ENCODE measurements at regions not wholly inside any gene's neighbourhood (a gene's known extent, or its start where the extent isn't known, plus 50 kb on each side); places are given as distances from the start of the nearest gene placed in this dataset.
"Not testable (repeated sequence)": the region's sequence is repeated elsewhere in the genome, so short reads cannot be mapped to it uniquely, and the experiment has no call there.

DNA sequence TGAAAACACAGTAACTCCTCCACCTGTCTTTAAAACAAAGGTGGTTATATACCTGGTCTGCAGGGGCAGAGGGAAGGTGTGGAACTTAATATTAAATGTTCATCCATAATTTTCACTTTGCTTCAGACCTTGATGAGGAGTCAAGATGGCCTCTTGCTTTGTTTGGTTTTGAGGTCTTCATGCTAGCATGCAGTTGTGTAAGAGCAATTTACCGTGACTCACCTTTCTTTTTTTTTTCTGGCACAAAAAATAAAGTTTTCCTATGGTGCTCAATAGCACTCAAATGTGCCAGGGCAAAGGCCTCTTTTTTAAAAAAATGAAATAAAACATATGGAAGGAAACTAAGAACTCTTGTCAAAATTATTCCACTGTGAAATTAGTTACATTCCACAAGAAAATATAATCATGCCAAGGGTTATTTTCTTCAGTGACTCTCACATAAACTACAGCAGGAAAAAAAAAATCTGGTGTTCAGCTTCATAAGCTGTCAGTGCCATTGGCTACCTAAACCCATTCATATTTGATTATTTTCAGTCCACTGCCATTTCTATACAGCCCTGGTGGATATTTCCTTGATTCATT lies 128.2 kb downstream of the SLC7A11 start:
- no peak for DNase-seq

DNA sequence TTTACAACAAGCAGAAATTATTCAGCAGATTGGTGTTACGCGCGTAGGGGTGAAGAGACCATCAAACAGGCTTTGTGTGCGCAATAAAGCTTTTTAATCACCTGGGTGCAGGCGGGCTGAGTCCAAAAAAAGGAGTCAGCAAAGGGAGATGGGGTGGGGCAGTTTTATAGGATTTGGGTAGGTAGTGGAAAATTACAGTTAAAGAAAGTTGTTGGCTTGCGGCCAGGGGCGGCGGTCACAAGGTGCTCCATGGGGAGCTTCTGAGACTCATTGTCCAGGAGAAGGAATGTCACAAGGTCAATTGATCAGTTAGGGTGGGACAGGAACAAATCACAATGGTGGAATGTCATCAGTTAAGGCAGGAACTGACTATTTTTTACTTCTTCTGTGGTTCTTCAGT lies 129.3 kb downstream of the SLC7A11 start:
- not testable (repeated sequence) for DNase-seq

DNA sequence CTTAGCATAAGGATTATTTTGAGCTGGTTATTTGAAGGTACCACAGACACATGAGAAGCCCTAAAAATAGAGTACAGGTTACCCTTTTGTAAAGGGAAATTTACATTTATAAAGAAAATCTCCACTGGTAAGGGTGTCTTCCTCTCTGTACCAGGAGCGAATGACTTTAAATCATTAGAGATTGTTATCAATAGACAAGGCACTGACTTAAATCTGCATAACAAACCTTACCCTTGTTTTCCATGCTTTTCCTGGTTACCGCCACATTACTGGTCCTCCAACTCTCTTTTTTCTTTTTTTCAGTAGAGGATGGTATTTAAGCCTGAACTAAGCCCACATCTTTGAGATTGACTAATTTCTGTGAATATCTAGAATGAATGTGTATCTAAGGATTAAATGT lies 129.8 kb downstream of the SLC7A11 start:
- DNase-seq = no peak

DNA sequence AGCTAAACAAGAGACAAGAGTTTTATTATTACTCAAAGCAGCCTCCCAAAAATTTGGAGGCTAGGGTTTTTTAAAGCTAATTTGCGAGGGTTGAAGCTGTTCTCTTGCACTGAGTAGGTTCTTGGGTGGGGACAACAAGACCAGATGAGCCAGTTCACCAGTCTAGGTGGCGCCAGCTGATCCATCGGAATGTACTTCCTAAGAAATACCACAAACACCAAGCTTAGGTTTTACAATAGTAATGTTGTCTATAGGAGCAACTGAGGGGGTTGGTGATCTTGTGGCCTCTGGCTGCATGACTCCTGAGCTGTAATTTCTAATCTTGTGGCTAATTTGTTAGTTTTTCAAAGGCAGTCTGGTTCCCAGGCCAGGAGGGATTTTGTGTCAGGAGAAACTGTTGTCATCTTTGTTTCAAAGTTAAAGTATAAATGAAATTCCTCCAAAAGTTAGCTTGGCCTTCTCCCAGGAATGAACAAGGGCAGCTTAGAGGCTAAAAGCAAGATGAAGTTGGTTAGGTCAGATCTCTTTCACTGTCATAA lies 130.6 kb downstream of the SLC7A11 start:
- DNase-seq = no peak

DNA sequence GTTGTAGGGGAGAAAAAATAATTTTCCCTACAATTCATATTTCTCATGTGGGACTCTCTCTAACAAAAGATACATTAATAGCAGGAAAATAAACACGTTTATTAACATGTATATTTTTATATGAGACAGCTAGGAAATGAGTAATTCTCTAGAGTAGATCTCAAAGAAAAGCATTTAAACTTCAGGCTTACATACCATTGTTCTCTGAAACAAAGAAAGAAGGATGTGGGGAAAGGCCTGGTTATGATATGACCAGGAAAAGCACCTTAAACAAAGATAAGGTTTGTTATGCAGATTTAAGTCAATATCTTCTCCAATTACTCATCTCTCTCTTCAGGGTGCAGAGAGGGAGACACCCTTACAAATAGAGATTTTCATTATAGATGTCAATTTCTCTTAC lies 131.3 kb downstream of the SLC7A11 start:
- no peak for DNase-seq

DNA sequence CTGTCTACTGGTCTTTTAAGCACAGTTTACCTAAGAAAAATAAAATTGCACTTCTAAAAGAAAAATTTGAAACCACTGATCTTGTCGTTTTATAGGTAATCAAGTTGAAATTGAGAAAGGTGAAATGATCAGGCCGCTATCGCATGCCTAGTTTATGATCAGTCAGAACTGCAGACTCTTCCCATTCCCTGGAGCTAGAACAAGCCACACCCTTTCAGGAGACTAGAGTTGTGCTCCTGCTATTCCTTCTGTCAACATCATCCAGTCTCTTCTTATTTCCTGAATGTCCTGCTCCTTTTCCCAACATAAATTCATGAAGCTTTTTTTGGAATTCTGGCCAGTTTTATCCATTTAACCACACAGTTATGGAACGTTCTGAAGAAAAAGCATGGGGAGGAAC lies 135.1 kb downstream of the SLC7A11 start:
- DNase-seq = peak; percentile 36 to 37

DNA sequence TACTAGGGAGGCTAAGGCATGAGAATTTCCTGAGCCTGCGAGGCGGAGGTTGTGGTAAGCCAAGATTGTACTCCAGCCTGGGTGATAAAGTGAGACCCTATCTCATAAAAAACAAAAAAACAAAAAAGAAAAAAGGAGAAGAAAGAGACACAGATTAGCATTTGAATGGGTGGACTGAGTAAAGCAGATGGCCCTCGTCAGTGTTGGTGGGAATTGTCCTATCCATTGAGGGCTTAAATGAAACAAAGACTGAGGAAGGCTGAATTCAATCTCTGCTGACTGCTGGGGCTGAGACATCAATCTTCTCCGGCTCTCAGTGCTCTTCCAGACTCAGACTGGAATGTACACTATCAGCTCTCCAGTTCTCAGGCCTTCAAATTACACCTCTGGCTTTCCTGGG lies 136.8 kb downstream of the SLC7A11 start:
- no peak for DNase-seq

DNA sequence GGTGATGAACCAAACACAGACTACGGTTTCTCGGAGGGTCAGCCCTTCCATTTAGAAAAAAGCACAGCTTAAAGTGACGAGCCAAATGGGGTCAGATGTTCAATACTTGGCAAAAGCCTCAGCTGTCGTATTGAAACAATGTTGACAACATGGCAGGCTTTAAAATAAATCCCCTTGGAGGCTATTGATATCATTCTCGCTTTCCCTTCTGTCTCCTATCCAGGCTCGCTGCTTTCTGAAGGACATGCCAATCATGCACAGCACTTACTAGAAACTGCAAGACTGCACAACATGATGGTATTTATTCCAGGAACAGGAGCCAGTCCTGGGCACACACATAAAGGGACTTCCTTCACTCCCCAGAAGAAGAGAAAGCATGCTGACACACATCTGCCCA lies 137.9 kb downstream of the SLC7A11 start:
- DNase-seq = no peak

DNA sequence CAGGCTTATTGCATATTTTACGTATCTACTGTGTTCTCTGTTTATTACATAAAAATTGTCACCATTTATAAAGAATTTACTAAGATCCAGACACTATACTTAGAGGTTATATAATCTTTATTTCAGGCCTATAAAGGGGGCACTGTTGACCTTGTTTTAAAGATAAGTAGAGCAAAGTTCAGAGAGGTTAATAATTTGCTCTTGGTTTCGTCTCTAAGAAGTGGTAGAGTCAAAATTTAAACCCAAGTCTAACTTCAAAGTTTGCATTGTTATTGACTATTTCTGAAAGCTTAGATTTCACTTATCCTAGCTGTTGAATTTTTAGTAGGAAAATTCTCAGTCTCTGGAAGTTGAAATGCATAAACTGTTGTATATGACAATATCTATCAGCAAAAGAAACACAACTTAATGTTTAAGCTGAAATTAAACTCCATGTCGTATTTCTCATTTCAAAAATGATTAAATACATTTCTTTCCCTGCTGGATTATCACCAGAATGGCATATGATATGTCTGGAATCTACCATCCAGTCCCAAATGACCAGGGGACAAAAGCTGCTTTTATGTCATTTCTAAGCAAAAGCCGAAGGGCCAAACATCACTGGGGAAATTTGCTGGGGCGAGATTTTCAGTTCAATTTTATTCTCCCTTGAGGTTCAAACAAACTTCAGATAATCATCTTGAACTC lies 138.4 kb downstream of the SLC7A11 start:
- DNase-seq = no peak

DNA sequence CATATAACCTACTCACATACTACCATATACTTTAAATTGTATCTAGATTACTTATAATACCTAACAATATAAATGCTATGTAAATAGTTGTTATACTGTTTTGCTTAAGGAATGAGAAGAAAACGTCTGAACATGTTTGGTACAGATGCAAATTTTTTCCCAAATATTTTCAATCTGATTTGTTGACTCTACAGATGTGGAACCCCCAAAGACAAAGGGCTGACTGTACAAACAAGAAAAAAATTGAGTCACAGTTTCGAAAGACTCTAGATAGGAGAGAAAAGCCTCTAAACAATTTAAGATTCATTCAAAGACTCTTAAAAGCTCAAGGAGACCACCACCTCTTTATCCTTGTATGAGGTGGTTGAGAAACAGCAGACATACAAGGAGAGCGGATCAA lies 142.8 kb downstream of the SLC7A11 start:
- DNase-seq = no peak

DNA sequence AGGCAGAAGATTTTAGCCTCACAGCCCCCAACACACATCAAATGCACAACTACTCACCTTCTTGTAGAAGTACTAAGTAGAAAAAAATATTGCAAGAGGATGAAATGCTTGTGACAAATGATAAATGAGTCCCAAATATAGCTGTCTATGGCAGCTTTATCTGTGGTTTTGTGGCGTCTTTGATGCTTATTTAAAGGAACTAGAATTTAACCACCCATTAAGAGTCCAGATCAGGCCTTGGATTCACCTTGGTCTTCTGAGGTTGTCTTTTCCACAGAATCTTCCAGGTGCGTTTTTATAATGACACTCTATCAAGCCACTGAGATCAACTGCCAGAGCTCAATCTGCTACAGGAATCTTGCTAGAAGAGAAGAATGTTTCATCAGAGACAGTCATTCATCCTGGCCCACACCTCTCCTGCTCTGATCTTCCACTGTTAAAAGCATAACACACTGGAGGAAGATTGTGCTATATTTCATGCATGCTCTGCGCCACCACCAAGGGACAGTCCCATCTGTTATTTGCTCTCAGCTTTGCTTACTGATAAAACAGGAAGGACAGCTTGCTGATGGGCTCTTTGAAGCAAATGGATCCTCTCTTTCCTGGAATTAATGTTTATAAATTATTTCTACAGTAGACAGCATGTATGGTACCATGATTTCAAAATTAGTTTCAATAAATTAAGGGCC lies 144.1 kb downstream of the SLC7A11 start:
- DNase-seq = no peak

DNA sequence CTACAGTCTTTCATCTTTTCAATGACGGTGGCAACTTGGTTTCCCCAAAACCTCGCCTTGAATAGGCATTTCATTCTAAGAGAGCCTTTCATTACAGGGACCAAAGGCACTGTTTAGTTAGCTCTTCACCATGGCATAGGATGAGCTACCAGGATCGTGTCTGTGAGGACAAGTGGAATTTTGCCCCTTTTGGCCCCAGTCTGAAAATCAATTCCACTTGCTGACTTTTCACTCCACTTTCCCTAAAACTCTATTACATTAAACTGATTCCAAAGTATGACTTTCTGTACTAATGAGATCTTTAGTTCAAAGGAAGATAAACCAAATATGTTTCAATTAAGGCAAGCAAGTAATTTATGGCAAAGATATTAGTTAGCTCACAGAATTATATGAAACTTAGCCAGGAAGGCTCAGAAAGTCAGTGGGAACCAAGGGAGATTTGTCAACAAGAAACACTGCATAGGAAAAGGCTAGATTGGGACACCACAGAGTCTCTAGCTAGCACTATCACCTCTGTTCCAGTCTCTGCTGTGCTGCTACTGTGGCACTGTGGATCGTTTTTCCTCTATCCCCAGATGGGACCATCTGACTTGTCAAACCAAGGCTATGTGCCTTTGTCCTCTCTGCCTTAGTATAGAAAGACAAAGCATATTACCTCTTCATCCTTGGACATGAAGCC lies 145.6 kb downstream of the SLC7A11 start:
- DNase-seq = no peak

DNA sequence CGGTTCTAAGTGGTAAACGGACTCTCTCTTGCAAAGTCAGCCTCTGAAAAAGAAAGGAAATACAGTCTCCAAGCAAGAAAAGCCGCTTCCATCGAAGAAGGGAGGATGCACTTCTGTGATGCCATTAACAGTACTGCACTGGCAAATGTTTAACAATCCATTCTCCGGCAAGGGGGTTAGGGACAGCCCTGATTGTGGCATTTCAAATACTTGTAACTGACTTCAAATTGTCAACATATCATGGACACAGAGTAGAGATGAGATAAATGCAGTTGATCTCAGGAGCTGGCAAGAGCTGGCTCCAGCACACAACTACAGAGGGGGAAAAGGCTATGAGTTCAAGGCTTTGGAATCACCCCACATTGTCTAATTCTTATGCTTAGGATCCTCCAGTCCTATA lies 146.8 kb downstream of the SLC7A11 start:
- DNase-seq = no peak

DNA sequence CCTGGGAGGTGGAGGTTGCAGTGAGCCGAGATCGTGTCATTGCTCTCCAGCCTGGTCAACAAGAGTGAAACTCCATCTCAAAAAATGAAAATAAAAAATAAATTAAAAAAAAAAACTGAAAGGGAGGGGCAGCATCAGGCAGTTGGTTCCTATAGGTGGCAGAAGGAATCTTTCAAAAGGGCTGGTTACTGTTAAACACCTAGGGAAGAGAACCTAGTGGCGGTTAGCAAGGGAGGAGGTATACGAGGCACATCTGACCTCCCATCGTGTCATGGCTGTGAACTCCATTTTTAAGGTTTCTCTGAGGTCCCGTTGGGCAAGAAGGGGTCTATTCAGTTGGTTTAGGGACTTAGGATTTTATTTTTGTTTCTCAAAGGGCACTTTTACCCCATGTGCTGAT lies 150.1 kb downstream of the SLC7A11 start:
- no peak for DNase-seq

DNA sequence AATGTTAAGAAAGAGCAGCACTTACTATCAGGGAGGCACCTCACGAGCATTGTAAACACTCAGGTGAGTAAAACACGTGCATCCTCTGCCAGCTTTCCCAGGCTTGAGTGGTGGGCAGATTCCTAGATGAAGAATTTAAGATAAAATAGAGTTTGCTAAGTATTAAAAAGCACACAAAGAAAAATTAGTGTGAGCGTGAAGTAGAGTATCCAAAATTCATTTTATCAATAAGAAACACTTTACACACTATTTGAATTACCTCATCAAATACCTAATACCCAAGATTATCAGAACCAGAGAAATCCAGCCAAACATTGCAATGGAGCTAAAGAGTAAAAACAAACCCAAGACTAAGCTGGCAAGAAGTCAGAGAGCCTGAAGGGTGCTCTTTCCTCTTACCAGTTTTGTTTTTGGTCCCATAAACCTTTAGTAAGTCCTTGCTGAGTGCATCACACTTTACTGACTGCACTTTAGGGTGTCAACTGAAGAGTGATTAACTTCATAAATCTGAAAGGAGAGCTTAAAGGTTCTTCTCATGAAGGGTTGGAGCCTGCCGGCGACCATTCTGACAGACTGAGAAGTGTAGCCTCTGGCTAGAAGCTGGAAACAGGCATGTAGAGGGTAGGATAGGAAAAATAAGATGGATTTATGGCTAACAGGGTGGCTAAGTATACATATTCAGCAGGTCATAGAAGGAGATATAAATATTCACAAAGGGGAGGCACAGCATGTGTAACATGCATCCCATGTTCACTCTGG lies 151.1 kb downstream of the SLC7A11 start:
- no peak for DNase-seq

DNA sequence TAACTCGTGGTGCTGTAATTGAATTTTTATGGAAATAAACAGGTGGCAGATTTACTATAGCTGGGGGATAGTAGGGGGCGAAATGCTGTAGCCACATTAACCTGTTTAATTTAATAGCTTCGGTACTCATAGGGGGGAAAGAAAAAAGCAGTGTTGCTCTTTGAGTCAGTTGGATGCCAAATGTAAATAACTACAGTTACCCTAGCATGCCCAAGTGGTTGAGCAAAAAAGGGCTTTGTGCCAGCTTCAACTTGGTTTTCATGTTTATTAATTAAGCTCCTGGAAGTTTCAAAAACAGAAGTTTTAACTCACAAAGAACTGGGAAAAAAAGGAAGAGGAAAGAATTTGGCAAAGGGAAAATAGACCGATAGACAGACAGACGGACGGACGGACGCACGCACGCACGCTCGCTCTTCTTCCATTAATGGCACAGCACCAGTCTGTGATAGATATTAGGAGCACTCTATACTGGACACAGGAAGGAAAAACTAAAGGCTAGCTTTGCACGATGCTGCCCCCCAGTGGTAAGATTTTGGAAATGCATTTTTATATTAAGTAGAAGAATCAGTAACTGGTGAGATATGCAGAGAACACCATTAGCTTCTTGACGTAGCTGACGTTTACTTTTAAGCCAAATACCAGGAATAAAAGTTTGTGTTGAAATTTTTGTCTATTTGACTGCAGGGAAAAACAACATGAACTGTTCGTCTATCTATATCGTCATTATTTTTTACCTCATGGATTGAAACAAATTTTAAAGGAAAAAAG lies 151.8 kb downstream of the SLC7A11 start:
- DNase-seq = peak; percentile 67 to 79

DNA sequence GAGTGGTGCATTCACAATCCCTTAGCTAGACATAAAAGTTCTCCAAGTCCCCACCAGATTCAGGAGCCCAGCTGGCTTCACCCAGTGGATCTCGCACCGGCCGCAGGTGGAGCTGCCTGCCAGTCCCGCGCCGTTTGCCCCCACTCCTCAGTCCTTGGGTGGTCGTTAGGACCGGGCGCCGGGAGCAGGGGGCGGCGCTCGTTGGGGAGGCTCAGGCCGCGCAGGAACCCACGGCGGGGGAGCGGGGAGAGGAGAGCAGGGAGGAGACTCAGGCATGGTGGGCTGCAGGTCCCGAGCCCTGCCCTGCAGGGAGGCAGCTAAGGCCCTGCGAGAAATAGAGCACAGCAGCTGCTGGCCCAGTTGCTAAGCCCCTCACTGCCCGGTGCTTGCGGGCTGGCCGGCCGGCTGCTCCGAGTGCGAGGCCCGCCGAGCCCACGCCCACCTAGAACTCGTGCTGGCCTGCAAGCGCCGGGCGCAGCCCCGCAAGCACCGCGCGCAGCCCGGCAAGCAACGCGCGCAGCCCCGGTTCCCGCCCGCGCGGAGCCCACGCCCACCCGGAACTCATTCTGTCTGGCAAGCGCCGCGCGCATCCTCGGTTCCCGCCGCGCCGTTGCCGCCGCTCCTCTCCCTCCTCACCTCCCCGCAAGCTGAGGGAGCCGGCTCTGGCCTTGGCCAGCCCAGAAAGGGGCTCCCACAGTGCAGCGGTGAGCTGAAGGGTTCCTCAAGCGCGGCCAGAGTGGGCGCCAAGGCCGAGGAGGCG lies 153.5 kb downstream of the SLC7A11 start:
- no peak for DNase-seq

DNA sequence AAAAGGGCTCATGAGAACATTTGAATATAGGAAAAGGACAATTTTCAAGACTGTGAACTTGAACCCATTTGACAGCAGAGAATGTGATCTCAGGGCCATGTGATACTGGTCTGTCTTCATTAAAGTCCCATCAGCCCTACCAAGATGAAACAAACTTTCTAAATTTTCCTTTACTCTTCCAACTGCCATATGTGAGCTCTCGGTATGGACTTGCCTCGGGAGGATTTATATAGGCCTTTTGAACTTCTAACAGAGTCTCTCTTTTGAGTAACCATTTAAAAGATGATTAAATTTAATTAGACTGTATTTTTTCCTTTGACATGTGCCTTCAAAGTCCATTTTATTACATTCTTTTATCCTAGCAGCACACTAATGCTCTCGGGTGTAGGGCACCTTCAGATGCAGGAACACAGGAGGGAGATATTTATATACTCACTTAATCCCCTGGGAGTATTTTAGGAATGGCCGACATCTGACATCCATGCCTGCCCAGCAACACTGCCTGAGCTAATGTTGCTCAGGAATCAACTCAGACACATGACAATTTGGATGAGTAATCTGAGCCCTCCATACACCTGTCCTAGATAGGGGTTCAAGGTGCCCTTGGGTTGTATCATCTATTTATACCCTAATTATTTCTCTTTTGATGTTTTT lies 155.0 kb downstream of the SLC7A11 start:
- DNase-seq = no peak

DNA sequence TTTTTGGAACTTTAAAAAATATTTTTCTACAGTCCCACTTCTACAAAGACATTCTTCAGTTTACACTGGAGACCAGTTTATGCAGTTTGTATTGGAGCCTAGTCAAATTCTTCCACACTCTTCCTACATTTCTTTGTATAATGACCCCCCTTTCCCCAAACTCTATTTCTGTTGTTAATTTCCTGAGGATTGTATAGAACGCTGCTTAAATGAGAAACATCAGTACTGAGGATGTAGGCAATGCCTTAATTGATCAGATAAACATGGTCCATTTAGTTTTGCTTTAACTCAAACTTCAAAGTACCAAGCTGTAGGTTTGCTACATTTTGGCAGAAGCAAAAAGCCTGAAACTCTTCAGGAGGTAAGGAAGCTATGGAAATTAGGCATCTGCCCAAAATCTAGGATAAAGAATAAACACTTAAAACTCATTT lies 155.5 kb downstream of the SLC7A11 start:
- no peak for DNase-seq

DNA sequence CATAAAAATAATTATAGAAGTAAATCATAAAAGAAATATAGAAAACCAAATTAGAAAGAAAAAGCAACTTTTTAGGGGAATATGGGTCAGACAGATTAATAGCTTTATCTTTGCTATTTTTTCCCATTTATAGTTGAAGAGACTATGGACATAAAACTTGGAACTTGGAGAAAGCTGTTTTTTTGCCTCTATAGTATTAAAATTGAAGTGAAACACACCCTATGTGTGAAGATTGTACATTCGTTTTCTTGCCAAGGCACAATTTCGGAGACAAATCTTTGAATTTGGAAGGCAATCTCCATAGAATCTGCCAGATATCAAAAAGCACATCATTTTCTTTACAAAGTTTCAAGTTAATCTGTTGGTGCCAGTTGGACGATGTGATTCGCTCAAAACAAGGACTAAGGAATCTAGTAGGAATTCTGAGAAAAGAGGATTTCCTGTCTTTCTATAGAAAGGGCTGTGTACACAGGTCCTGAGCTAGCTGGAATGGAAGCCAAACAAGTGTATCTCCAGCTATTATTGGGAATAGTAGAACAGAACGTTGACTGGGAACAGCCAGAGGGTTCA lies 156.3 kb downstream of the SLC7A11 start:
- DNase-seq = no peak
